Ureter (tissue), 1 donor: ENCODE measurements at regions not wholly inside any gene's neighbourhood (a gene's known extent, or its start where the extent isn't known, plus 50 kb on each side); places are given as distances from the start of the nearest gene placed in this dataset.
"Not testable (repeated sequence)": the region's sequence is repeated elsewhere in the genome, so short reads cannot be mapped to it uniquely, and the experiment has no call there.

ENCODE experiments used
- DNase-seq: peaks from one replicate; pipeline ENCODE4 v3.0.0-alpha.2; 2020; ENCODE audit warnings: low spot score
- donor health status: DM: yes; HTN: yes; CAD: no.

GRCh38 chr6:167709776-167710336, 116.9 kb upstream of the AFDN start:
- DNase-seq: not testable (repeated sequence)

GRCh38 chr6:167710363-167710920, 116.3 kb upstream of the AFDN start:
- peak; percentile 9 for DNase-seq

- peak; percentile 28 for DNase-seq
Measured at GRCh38 chr6:167711211-167711610, 115.5 kb upstream of the AFDN start.

- no peak for DNase-seq
Measured at GRCh38 chr6:167711768-167712730, 114.7 kb upstream of the AFDN start.

GRCh38 chr6:167712731-167713475, 113.8 kb upstream of the AFDN start:
- DNase-seq: no peak

- peak; percentile 41 for DNase-seq
Measured at GRCh38 chr6:167714152-167714551, 112.6 kb upstream of the AFDN start.

- DNase-seq: peak; percentile 17
Measured at GRCh38 chr6:167717455-167717854, 109.3 kb upstream of the AFDN start.

- no peak for DNase-seq
Measured at GRCh38 chr6:167717867-167718266, 108.8 kb upstream of the AFDN start.

GRCh38 chr6:167719920-167720319, 106.8 kb upstream of the AFDN start:
- peak; percentile 32 for DNase-seq

- DNase-seq: peak; percentile 30
Measured at GRCh38 chr6:167720456-167721285, 106.0 kb upstream of the AFDN start.

GRCh38 chr6:167721291-167721690, 105.4 kb upstream of the AFDN start:
- DNase-seq: no peak

GRCh38 chr6:167722634-167723309, 103.9 kb upstream of the AFDN start:
- DNase-seq: peak; percentile 42

- DNase-seq: no peak
Measured at GRCh38 chr6:167726043-167726621, 100.6 kb upstream of the AFDN start.

- DNase-seq: peak; percentile 32
Measured at GRCh38 chr6:167730441-167730840, 96.3 kb upstream of the AFDN start.

GRCh38 chr6:167731216-167731615, 95.5 kb upstream of the AFDN start:
- DNase-seq: peak; percentile 28

GRCh38 chr6:167731731-167732422, 94.8 kb upstream of the AFDN start:
- DNase-seq: peak; percentile 33

GRCh38 chr6:167733740-167734661, 92.7 kb upstream of the AFDN start:
- peak; percentile 45 for DNase-seq

- DNase-seq: no peak
Measured at GRCh38 chr6:167734662-167735083, 92.0 kb upstream of the AFDN start.
